Spleen (tissue), 7 donors: ENCODE measurements at regions not wholly inside any gene's neighbourhood (a gene's known extent, or its start where the extent isn't known, plus 50 kb on each side); places are given as distances from the start of the nearest gene placed in this dataset.

Source experiments
- POLR2A ChIP-seq, 3 donors: fragments of 450-650 bp; IDR thresholded peaks; one replicate each; pipeline ENCODE4 v1.5.1; 2017; ENCODE audit warnings: antibody characterized with exemption in 3 of 3, mild to moderate bottlenecking in 1 of 3
- POLR2AphosphoS5 ChIP-seq, 3 donors: sonication (generic); formaldehyde crosslinking; IDR thresholded peaks; one replicate each; pipeline ENCODE4 v1.5.1; 2017; ENCODE audit warnings: antibody characterized with exemption in 3 of 3
- TF ChIP-seq, protein P1 (sequence below), 11 experiments: fragments of 200-600 bp in 7 of 11; fragments of 450-650 bp in 4 of 11; sonication (generic) in 4 of 11; IDR thresholded peaks in 8 of 11; conservative IDR thresholded peaks in 3 of 11; 1 replicate in 7 of 11; 2 replicates in 4 of 11; pipeline versions ENCODE4 v1.4.0 to v1.8.0; 2016 to 2021; ENCODE audit warnings: antibody characterized with exemption in 11 of 11, inconsistent platforms in 4 of 11, mild to moderate bottlenecking in 1 of 11
- donor health status: DM: no; HTN: no; CAD: no; lungs with moderate emphysema.
- donor health status: DM: no; HTN: no; CAD: no.
- donor health status: DM: no; HTN: no; CAD: no.

DNA sequence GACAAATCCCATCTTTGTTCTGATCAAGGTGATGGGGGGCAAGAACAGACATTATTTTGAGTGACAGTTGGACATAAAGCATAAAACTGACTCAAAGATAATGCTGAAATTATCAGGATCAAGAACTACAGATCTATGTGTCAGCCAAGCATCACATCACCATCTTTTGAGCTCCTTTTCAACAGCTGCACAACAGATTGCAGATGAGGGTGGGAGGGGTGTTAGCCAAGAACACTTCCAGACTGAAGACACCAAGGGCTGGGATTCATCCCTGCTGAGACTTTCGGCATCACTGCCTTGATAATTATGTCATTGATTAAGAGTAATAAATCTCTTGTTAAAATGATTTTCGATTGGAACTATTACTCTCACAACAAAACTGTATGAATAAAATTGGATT, 191.5 kb upstream of the NETO1 start:
- TF ChIP-seq, protein P1, sequence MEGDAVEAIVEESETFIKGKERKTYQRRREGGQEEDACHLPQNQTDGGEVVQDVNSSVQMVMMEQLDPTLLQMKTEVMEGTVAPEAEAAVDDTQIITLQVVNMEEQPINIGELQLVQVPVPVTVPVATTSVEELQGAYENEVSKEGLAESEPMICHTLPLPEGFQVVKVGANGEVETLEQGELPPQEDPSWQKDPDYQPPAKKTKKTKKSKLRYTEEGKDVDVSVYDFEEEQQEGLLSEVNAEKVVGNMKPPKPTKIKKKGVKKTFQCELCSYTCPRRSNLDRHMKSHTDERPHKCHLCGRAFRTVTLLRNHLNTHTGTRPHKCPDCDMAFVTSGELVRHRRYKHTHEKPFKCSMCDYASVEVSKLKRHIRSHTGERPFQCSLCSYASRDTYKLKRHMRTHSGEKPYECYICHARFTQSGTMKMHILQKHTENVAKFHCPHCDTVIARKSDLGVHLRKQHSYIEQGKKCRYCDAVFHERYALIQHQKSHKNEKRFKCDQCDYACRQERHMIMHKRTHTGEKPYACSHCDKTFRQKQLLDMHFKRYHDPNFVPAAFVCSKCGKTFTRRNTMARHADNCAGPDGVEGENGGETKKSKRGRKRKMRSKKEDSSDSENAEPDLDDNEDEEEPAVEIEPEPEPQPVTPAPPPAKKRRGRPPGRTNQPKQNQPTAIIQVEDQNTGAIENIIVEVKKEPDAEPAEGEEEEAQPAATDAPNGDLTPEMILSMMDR (IDR thresholded peaks at IDR 0.05 in 8 of 11, conservative IDR thresholded peaks at IDR 0.05 in 3 of 11), result no peak
- TF ChIP-seq POLR2A (IDR thresholded peaks at IDR 0.05), result no peak
- no peak for TF ChIP-seq POLR2AphosphoS5 (IDR thresholded peaks at IDR 0.05)
